HCT116 (cell line): ENCODE measurements at regions not wholly inside any gene's neighbourhood (a gene's known extent, or its start where the extent isn't known, plus 50 kb on each side); places are given as distances from the start of the nearest gene placed in this dataset.

ENCODE experiments used
- ATAC-seq: fragments of 200-7000 bp; cut with Tn5 transposase; 2 replicates; pipeline ENCODE4 v1.9.1; 2020; ENCODE audit warnings: mild to moderate bottlenecking, moderate library complexity
- BruUV-seq: library from RNA; stranded (reverse); fragments of 400-500 nt; replicated peaks from 2 replicates; lab custom pipeline; 2021; lab: Mats Ljungman, UMichigan
- CTCF ChIA-PET: fragments of 300-600 bp; sonication (Branson Sonifier 250); formaldehyde crosslinking; loops from one replicate; lab custom pipeline; 2021; ENCODE audit warnings: antibody characterized with exemption; lab: Charles Lee
- POLR2A ChIA-PET: fragments of 300-600, 350-600 bp; sonication (Branson Sonifier 250); formaldehyde crosslinking; loops from one replicate; lab custom pipeline; 2021; ENCODE audit warnings: antibody characterized with exemption; lab: Charles Lee
- RAD21 ChIA-PET, 2 experiments: fragments of 300-600 bp; sonication (Branson Sonifier 250); formaldehyde crosslinking; loops; one replicate each; lab custom pipeline; 2023; ENCODE audit warnings: low total read pairs in 2 of 2; ENCODE audit not compliant: uncharacterized antibody in 2 of 2, unreplicated experiment in 2 of 2, low non-redundant PET in 1 of 2; lab: Charles Lee
- DNase-seq: peaks from one replicate; pipeline ENCODE4 v3.0.0-alpha.2; 2010; ENCODE audit warnings: low read depth, low spot score
- H2AFZ ChIP-seq: fragments of 200-600 bp; shearing (Covaris generic), sonication (generic); 2 replicates; pipeline ENCODE4 v1.6.1; 2017; ENCODE audit warnings: low read depth, mixed run types, mixed read lengths, antibody characterized with exemption, low read length; ENCODE audit not compliant: poor library complexity, severe bottlenecking
- H3K27ac ChIP-seq: 2 replicates; pipeline ENCODE4 v1.5.1; 2012; ENCODE audit warnings: low read depth, low read length
- H3K27me3 ChIP-seq: fragments of 200-600 bp; sonication (generic); 2 replicates; pipeline ENCODE4 v1.6.1; 2016; ENCODE audit warnings: mixed run types, low read length, mixed read lengths; ENCODE audit not compliant: insufficient read depth
- H3K36me3 ChIP-seq, 2 experiments: fragments of 200-500 bp in 1 of 2; fragments of 200-600 bp in 1 of 2; sonication (Bioruptor generic) in 1 of 2; sonication (generic) in 1 of 2; 2 replicates each; pipeline versions ENCODE4 v1.5.1 to v1.6.1; 2014 to 2016; ENCODE audit warnings: low read length in 2 of 2, inconsistent platforms in 1 of 2, mixed read lengths in 1 of 2, mixed run types in 1 of 2; ENCODE audit not compliant: insufficient read depth in 2 of 2, control insufficient read depth in 1 of 2
- H3K4me1 ChIP-seq, 2 experiments: fragments of 200-600 bp in 1 of 2; sonication (generic) in 1 of 2; 2 replicates each; pipeline versions ENCODE4 v1.5.1 to v1.6.1; 2012 to 2017; ENCODE audit warnings: low read length in 2 of 2, inconsistent platforms in 1 of 2, mild to moderate bottlenecking in 1 of 2, mixed read lengths in 1 of 2, mixed run types in 1 of 2, moderate library complexity in 1 of 2; ENCODE audit not compliant: insufficient read depth in 2 of 2, control insufficient read depth in 1 of 2
- H3K4me2 ChIP-seq: fragments of 200-600 bp; sonication (generic); 2 replicates; pipeline ENCODE4 v1.6.1; 2017; ENCODE audit warnings: mixed run types, low read length, mixed read lengths
- H3K4me3 ChIP-seq, 2 experiments: fragments of 200-600 bp in 1 of 2; sonication (generic) in 1 of 2; replicated peaks in 1 of 2; 2 replicates each; pipeline ENCODE4 v1.5.1; 2011 to 2016; ENCODE audit warnings: low read length in 2 of 2, control low read depth in 1 of 2, low read depth in 1 of 2, mild to moderate bottlenecking in 1 of 2, mixed read lengths in 1 of 2, mixed run types in 1 of 2
- H3K79me2 ChIP-seq: fragments of 200-600 bp; sonication (generic); 2 replicates; pipeline ENCODE4 v1.6.1; 2017; ENCODE audit warnings: mild to moderate bottlenecking, mixed run types, low read length, moderate library complexity, mixed read lengths; ENCODE audit not compliant: insufficient read depth
- H3K9ac ChIP-seq: fragments of 200-600 bp; sonication (generic); 2 replicates; pipeline ENCODE4 v1.6.1; 2016; ENCODE audit warnings: low read length, mixed read lengths
- H3K9me2 ChIP-seq: fragments of 200-600 bp; sonication (generic), shearing (Covaris generic); 2 replicates; pipeline ENCODE4 v1.6.1; 2017; ENCODE audit warnings: mixed run types, mild to moderate bottlenecking, moderate library complexity; ENCODE audit not compliant: insufficient read depth
- H3K9me3 ChIP-seq, 2 experiments: fragments of 200-500 bp in 1 of 2; fragments of 200-600 bp in 1 of 2; sonication (Bioruptor generic) in 1 of 2; sonication (generic) in 1 of 2; 2 replicates each; pipeline ENCODE4 v1.6.1; 2014 to 2017; ENCODE audit warnings: low read length in 2 of 2, mixed read lengths in 2 of 2, inconsistent platforms in 1 of 2, low read depth in 1 of 2, mild to moderate bottlenecking in 1 of 2, mixed run types in 1 of 2, moderate library complexity in 1 of 2; ENCODE audit not compliant: control insufficient read depth in 1 of 2, insufficient read depth in 1 of 2
- H4K20me1 ChIP-seq: fragments of 200-600 bp; sonication (generic), shearing (Covaris generic); 2 replicates; pipeline ENCODE4 v1.6.1; 2017; ENCODE audit warnings: mixed run types, mild to moderate bottlenecking, moderate library complexity; ENCODE audit not compliant: insufficient read depth
- EGR1 ChIP-seq: IDR thresholded peaks from 2 replicates; pipeline ENCODE4 v1.6.1; 2012; ENCODE audit warnings: low read depth
- ELF1 ChIP-seq: IDR thresholded peaks from 2 replicates; pipeline ENCODE4 v1.6.1; 2012; ENCODE audit warnings: low read depth, borderline replicate concordance
- JUND ChIP-seq: IDR thresholded peaks from 2 replicates; pipeline ENCODE4 v1.6.1; 2012
- MAX ChIP-seq: IDR thresholded peaks from 2 replicates; pipeline ENCODE4 v1.6.1; 2012
- POLR2A ChIP-seq: IDR thresholded peaks from 2 replicates; pipeline ENCODE4 v1.7.0; 2011; ENCODE audit warnings: borderline replicate concordance; ENCODE audit not compliant: insufficient read depth, insufficient read length; ENCODE audit errors: extremely low read depth
- POLR2AphosphoS5 ChIP-seq: IDR thresholded peaks from 2 replicates; pipeline ENCODE4 v1.6.1; 2011; ENCODE audit warnings: mild to moderate bottlenecking, low read depth, low read length, moderate library complexity
- SIN3A ChIP-seq: IDR thresholded peaks from 2 replicates; pipeline ENCODE4 v1.6.1; 2012; ENCODE audit warnings: low read depth
- SP1 ChIP-seq: IDR thresholded peaks from 2 replicates; pipeline ENCODE4 v1.6.1; 2012; ENCODE audit warnings: low read depth
- SRF ChIP-seq: IDR thresholded peaks from 2 replicates; pipeline ENCODE4 v1.6.1; 2012; ENCODE audit warnings: low read depth
- TCF7L2 ChIP-seq: IDR thresholded peaks from 2 replicates; pipeline ENCODE4 v1.7.0; 2011; ENCODE audit warnings: borderline replicate concordance, inconsistent platforms; ENCODE audit not compliant: insufficient read depth, insufficient read length; ENCODE audit errors: extremely low read depth
- YY1 ChIP-seq: IDR thresholded peaks from 2 replicates; pipeline ENCODE4 v1.6.1; 2011; ENCODE audit warnings: low read length, low read depth, moderate library complexity, mild to moderate bottlenecking; ENCODE audit not compliant: insufficient replicate concordance; ENCODE audit errors: extremely low read depth
- ZFX ChIP-seq: fragments of 450-650 bp; IDR thresholded peaks from 2 replicates; pipeline ENCODE4 v1.6.1; 2017
- ZNF274 ChIP-seq: fragments of 200-500 bp; sonication (Bioruptor generic); IDR thresholded peaks from 2 replicates; pipeline ENCODE4 v1.6.1; 2014; ENCODE audit warnings: mild to moderate bottlenecking, low read depth, low read length, inconsistent platforms
- intact Hi-C: fragments of 100-400 bp; cut with micrococcal nuclease; formaldehyde crosslinking; loops from 2 replicates; pipeline ENCODE4 v1.10.0; 2022
- TF ChIP-seq, protein P1 (sequence below), 3 experiments: fragments of 200-600 bp in 1 of 3; sonication (generic) in 1 of 3; IDR thresholded peaks in 2 of 3; conservative IDR thresholded peaks in 1 of 3; 2 replicates each; pipeline ENCODE4 v1.5.1; 2012 to 2017; ENCODE audit warnings: low read depth in 2 of 3, low read length in 2 of 3, antibody characterized with exemption in 1 of 3, borderline replicate concordance in 1 of 3, control low read depth in 1 of 3, mild to moderate bottlenecking in 1 of 3, mixed read lengths in 1 of 3, mixed run types in 1 of 3, moderate library complexity in 1 of 3; ENCODE audit not compliant: insufficient read depth in 1 of 3

GRCh38 chr2:103419506-103419905, 657.7 kb downstream of the TMEM182 start:
- Histone ChIP-seq H3K9ac (no peak overlapping the region), H3K36me3 (no peaks in the 10 kb centered on the region), H3K4me1 (no peaks in the 10 kb centered on the region), H3K4me2 (no peak overlapping the region), H3K4me3 (no peak overlapping the region), H3K27ac (no peak overlapping the region), H4K20me1 (no peaks in the 10 kb centered on the region), H2AFZ (no peak overlapping the region), H3K9me2 (no peaks in the 10 kb centered on the region), H3K27me3 (no peaks in the 10 kb centered on the region), H3K9me3 (peaks cover 6 to 16% of the 10 kb centered on the region in 2 experiments; a peak in 2 of 4 replicates), H3K79me2 (no peaks in the 10 kb centered on the region)
- intact Hi-C loops: no loop called here
- BruUV-seq: no TSS peak
- RAD21 ChIA-PET: no interaction called here
- no peak for DNase-seq
- no peak for ATAC-seq
- TF ChIP-seq TCF7L2 (no peak), YY1 (no peak), ZFX (no peak), ZNF274 (no peak), POLR2AphosphoS5 (no peak)
- TF ChIP-seq, protein P1, sequence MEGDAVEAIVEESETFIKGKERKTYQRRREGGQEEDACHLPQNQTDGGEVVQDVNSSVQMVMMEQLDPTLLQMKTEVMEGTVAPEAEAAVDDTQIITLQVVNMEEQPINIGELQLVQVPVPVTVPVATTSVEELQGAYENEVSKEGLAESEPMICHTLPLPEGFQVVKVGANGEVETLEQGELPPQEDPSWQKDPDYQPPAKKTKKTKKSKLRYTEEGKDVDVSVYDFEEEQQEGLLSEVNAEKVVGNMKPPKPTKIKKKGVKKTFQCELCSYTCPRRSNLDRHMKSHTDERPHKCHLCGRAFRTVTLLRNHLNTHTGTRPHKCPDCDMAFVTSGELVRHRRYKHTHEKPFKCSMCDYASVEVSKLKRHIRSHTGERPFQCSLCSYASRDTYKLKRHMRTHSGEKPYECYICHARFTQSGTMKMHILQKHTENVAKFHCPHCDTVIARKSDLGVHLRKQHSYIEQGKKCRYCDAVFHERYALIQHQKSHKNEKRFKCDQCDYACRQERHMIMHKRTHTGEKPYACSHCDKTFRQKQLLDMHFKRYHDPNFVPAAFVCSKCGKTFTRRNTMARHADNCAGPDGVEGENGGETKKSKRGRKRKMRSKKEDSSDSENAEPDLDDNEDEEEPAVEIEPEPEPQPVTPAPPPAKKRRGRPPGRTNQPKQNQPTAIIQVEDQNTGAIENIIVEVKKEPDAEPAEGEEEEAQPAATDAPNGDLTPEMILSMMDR (IDR thresholded peaks at IDR 0.05 in 2 of 3, conservative IDR thresholded peaks at IDR 0.05 in 1 of 3; ENCODE audit: borderline replicate concordance in 1 of 3, insufficient read depth in 1 of 3, low read depth in 2 of 3, low read length in 2 of 3): no peak
- CTCF ChIA-PET: no interaction called here
- POLR2A ChIA-PET: no interaction called here

GRCh38 chr2:103423100-103423499, 661.3 kb downstream of the TMEM182 start:
- H4K20me1 ChIP-seq: no peaks in the 10 kb centered on the region
- TF ChIP-seq SIN3A (no peak), SP1 (no peak), SRF (no peak), POLR2A (no peak), ZNF274 (no peak), TCF7L2 (no peak), ELF1 (no peak), POLR2AphosphoS5 (no peak), EGR1 (no peak), ZFX (no peak), MAX (no peak), JUND (no peak)
- TF ChIP-seq, all 23 proteins: peak for 0
- Histone ChIP-seq H3K9me2 (no peaks in the 10 kb centered on the region), H2AFZ (no peak overlapping the region), H3K9ac (no peak overlapping the region), H3K27ac (no peak overlapping the region), H3K36me3 (no peaks in the 10 kb centered on the region), H3K9me3 (peaks cover 6 to 24% of the 10 kb centered on the region in 2 experiments; a peak in 2 of 4 replicates), H3K27me3 (no peaks in the 10 kb centered on the region), H3K4me2 (no peak overlapping the region), H3K79me2 (no peaks in the 10 kb centered on the region), H3K4me1 (no peaks in the 10 kb centered on the region), H3K4me3 (no peak overlapping the region)
- no peak for ATAC-seq
- RAD21 ChIA-PET: no interaction called here
- no TSS peak for BruUV-seq
- intact Hi-C loops: no loop called here
- CTCF ChIA-PET: no interaction called here
- POLR2A ChIA-PET: no interaction called here
- DNase-seq: no peak
